Neural progenitor cell (in vitro differentiated cells): ENCODE measurements at regions not wholly inside any gene's neighbourhood (a gene's known extent, or its start where the extent isn't known, plus 50 kb on each side); places are given as distances from the start of the nearest gene placed in this dataset.
"Not testable (repeated sequence)": the region's sequence is repeated elsewhere in the genome, so short reads cannot be mapped to it uniquely, and the experiment has no call there.

ENCODE experiments used
- DNase-seq: peaks from one replicate; pipeline ENCODE4 v3.0.0-alpha.2; 2016; ENCODE audit warnings: low spot score
- H2AFZ ChIP-seq: fragments of 200-600 bp; sonication (generic); replicated peaks from 2 replicates; pipeline ENCODE4 v1.6.1; 2016; ENCODE audit warnings: antibody characterized with exemption
- H3F3A ChIP-seq: fragments of 200-600 bp; sonication (generic); 2 replicates; pipeline ENCODE4 v1.6.1; 2016; ENCODE audit warnings: antibody characterized with exemption, low read depth
- H3K27ac ChIP-seq: fragments of 200-600 bp; sonication (generic); 2 replicates; pipeline ENCODE4 v1.5.1; 2016; ENCODE audit warnings: mild to moderate bottlenecking
- H3K27me3 ChIP-seq: fragments of 200-600 bp; sonication (generic); 2 replicates; pipeline ENCODE4 v1.6.1; 2016; ENCODE audit warnings: mild to moderate bottlenecking, moderate library complexity
- H3K36me3 ChIP-seq: fragments of 200-600 bp; sonication (generic); 2 replicates; pipeline ENCODE4 v1.5.1; 2016
- H3K4me1 ChIP-seq: fragments of 200-600 bp; sonication (generic); 2 replicates; pipeline ENCODE4 v1.6.1; 2016; ENCODE audit warnings: mixed run types
- H3K4me2 ChIP-seq: fragments of 200-600 bp; sonication (generic); 2 replicates; pipeline ENCODE4 v1.6.1; 2016
- H3K4me3 ChIP-seq: fragments of 200-600 bp; sonication (generic); 2 replicates; pipeline ENCODE4 v1.5.1; 2016
- H3K79me2 ChIP-seq: fragments of 200-600 bp; sonication (generic); 2 replicates; pipeline ENCODE4 v1.6.1; 2016; ENCODE audit warnings: low read depth
- H3K9ac ChIP-seq: fragments of 200-600 bp; sonication (generic); 2 replicates; pipeline ENCODE4 v1.6.1; 2016
- H3K9me3 ChIP-seq: fragments of 200-600 bp; sonication (generic); 2 replicates; pipeline ENCODE4 v1.5.1; 2016; ENCODE audit warnings: low read depth
- H4K20me1 ChIP-seq: fragments of 200-600 bp; sonication (generic); 2 replicates; pipeline ENCODE4 v1.6.1; 2016; ENCODE audit warnings: low read depth
- H3K27ac Mint-ChIP-seq: 3 replicates; pipeline ENCODE4 v1.8.0; 2021; ENCODE audit warnings: mixed read lengths
- H3K27me3 Mint-ChIP-seq: 2 replicates; pipeline ENCODE4 v1.8.0; 2022; ENCODE audit warnings: low read depth, mild to moderate bottlenecking, inconsistent platforms, moderate library complexity, mixed read lengths; ENCODE audit not compliant: insufficient read depth
- H3K36me3 Mint-ChIP-seq: 3 replicates; pipeline ENCODE4 v1.8.0; 2021; ENCODE audit warnings: mixed read lengths
- H3K4me1 Mint-ChIP-seq: 3 replicates; pipeline ENCODE4 v1.8.0; 2021; ENCODE audit warnings: mixed read lengths
- H3K4me3 Mint-ChIP-seq: 3 replicates; pipeline ENCODE4 v1.8.0; 2021; ENCODE audit warnings: mild to moderate bottlenecking, moderate library complexity, mixed read lengths
- H3K9me3 Mint-ChIP-seq: 3 replicates; pipeline ENCODE4 v1.8.0; 2020; ENCODE audit warnings: mixed read lengths
- CTCF ChIP-seq: fragments of 200-600 bp; sonication (generic); IDR thresholded peaks from 2 replicates; pipeline ENCODE4 v1.5.1; 2017; ENCODE audit warnings: antibody characterized with exemption, mild to moderate bottlenecking
- EZH2 ChIP-seq: fragments of 200-600 bp; sonication (generic); IDR thresholded peaks from 2 replicates; pipeline ENCODE4 v1.6.1; 2017; ENCODE audit warnings: antibody characterized with exemption, mild to moderate bottlenecking, moderate library complexity
- EZH2phosphoT487 ChIP-seq: fragments of 200-600 bp; sonication (generic); IDR thresholded peaks from 2 replicates; pipeline ENCODE4 v1.6.1; 2017; ENCODE audit warnings: antibody characterized with exemption

- H3K4me2 ChIP-seq = no peak overlapping the region
- no peak overlapping the region for H3K27ac Mint-ChIP-seq
- no peaks in the 10 kb centered on the region for H3K27me3 Mint-ChIP-seq
- H2AFZ ChIP-seq = no peak overlapping the region
- H3K9me3 ChIP-seq = no peaks in the 10 kb centered on the region
- DNase-seq = no peak
- no peak overlapping the region for H3K27ac ChIP-seq
- H3K4me1 Mint-ChIP-seq = no peaks in the 10 kb centered on the region
- H3K4me1 ChIP-seq = no peaks in the 10 kb centered on the region
- no peak overlapping the region for H3K9ac ChIP-seq
- peaks cover 4% of the 10 kb centered on the region for H3K36me3 Mint-ChIP-seq
- no peaks in the 10 kb centered on the region for H3K79me2 ChIP-seq
- no peaks in the 10 kb centered on the region for H4K20me1 ChIP-seq
- H3K9me3 Mint-ChIP-seq = peaks cover 39% of the 10 kb centered on the region
- H3K27me3 ChIP-seq = no peaks in the 10 kb centered on the region
- H3K4me3 Mint-ChIP-seq = no peak overlapping the region
- TF ChIP-seq EZH2phosphoT487 = no peak
- no peak for TF ChIP-seq CTCF
- no peak for TF ChIP-seq EZH2
- peaks cover 4% of the 10 kb centered on the region for H3K36me3 ChIP-seq
- no peaks in the 10 kb centered on the region for H3F3A ChIP-seq
- H3K4me3 ChIP-seq = no peak overlapping the region
Measured at GRCh38 chr9:2439957-2440356, 181.6 kb upstream of the VLDLR start.

GRCh38 chr9:2443933-2444332 is 177.7 kb upstream of the VLDLR start:
- not testable (repeated sequence) for H3K9me3 ChIP-seq, H3K4me1 ChIP-seq, H3K4me3 Mint-ChIP-seq, H3K36me3 Mint-ChIP-seq, H4K20me1 ChIP-seq, H3K79me2 ChIP-seq, H3K27ac ChIP-seq, H3K4me2 ChIP-seq, H3F3A ChIP-seq, H3K9ac ChIP-seq, H3K4me3 ChIP-seq, H3K27ac Mint-ChIP-seq, H3K27me3 Mint-ChIP-seq, H3K4me1 Mint-ChIP-seq, H3K36me3 ChIP-seq, H3K27me3 ChIP-seq, DNase-seq, H2AFZ ChIP-seq
- H3K9me3 Mint-ChIP-seq = peaks cover 33% of the 10 kb centered on the region

- no peaks in the 10 kb centered on the region for H3K9me3 ChIP-seq
- no peaks in the 10 kb centered on the region for H3K36me3 Mint-ChIP-seq
- DNase-seq = no peak
- H3K27ac ChIP-seq = no peak overlapping the region
- no peaks in the 10 kb centered on the region for H3F3A ChIP-seq
- TF ChIP-seq EZH2 = no peak
- TF ChIP-seq CTCF = no peak
- no peak for TF ChIP-seq EZH2phosphoT487
- H2AFZ ChIP-seq = no peak overlapping the region
- no peaks in the 10 kb centered on the region for H3K4me1 ChIP-seq
- no peak overlapping the region for H3K4me3 ChIP-seq
- H3K9ac ChIP-seq = no peak overlapping the region
- H3K4me3 Mint-ChIP-seq = no peak overlapping the region
- H3K27me3 ChIP-seq = no peaks in the 10 kb centered on the region
- no peak overlapping the region for H3K4me2 ChIP-seq
- no peaks in the 10 kb centered on the region for H4K20me1 ChIP-seq
- H3K27ac Mint-ChIP-seq = no peak overlapping the region
- peaks cover 4% of the 10 kb centered on the region for H3K9me3 Mint-ChIP-seq
- peaks cover 6% of the 10 kb centered on the region for H3K4me1 Mint-ChIP-seq
- H3K79me2 ChIP-seq = no peaks in the 10 kb centered on the region
- H3K36me3 ChIP-seq = no peaks in the 10 kb centered on the region
- H3K27me3 Mint-ChIP-seq = no peaks in the 10 kb centered on the region
Measured at GRCh38 chr9:2448193-2448738, 173.3 kb upstream of the VLDLR start.

DNA sequence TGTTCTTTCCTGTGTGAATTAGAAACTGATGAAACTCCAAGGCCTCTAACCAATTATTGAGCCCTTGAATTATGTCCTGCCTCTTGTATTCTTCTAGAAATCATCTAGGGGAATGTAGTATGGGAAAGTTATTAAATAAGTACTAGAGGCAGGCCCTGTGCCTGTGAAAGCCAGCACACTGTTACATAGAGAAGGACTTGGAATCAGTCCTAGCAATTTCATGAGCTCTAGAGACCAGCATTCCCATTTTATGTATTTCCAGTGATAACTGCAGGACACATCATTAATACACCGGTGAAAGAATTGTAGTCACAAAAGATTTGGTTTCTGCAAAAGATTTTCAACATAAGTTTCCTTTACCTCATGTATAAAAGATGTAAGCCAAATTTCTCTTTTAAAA is 168.5 kb upstream of the VLDLR start:
- DNase-seq = no peak
- Histone ChIP-seq H3F3A (no peaks in the 10 kb centered on the region), H3K36me3 (no peaks in the 10 kb centered on the region), H3K4me3 (no peak overlapping the region), H3K4me1 (no peaks in the 10 kb centered on the region), H2AFZ (no peak overlapping the region), H3K9ac (no peak overlapping the region), H3K79me2 (no peaks in the 10 kb centered on the region), H3K27ac (no peak overlapping the region), H3K27me3 (no peaks in the 10 kb centered on the region), H4K20me1 (no peaks in the 10 kb centered on the region), H3K4me2 (no peak overlapping the region), H3K9me3 (no peaks in the 10 kb centered on the region)
- Mint-ChIP-seq H3K4me1 (peaks cover 6% of the 10 kb centered on the region), H3K27ac (no peak overlapping the region), H3K4me3 (no peak overlapping the region), H3K27me3 (no peaks in the 10 kb centered on the region), H3K9me3 (no peaks in the 10 kb centered on the region), H3K36me3 (no peaks in the 10 kb centered on the region)
- no peak for TF ChIP-seq CTCF
- no peak for TF ChIP-seq EZH2phosphoT487
- no peak for TF ChIP-seq EZH2
